ENCODE measurements at regions not wholly inside any gene's neighbourhood (a gene's known extent, or its start where the extent isn't known, plus 50 kb on each side); places are given as distances from the start of the nearest gene placed in this dataset.
A peak's percentile ranks its signal among the peaks of the same experiment; 100 is the strongest.
"Not testable (repeated sequence)": the region's sequence is repeated elsewhere in the genome, so short reads cannot be mapped to it uniquely, and the experiment has no call there.

- no peaks in the 10 kb centered on the region for H3K27me3 Mint-ChIP-seq
Measured at GRCh38 chr1:185434721-185435120, 117.7 kb upstream of the IVNS1ABP start.

DNA sequence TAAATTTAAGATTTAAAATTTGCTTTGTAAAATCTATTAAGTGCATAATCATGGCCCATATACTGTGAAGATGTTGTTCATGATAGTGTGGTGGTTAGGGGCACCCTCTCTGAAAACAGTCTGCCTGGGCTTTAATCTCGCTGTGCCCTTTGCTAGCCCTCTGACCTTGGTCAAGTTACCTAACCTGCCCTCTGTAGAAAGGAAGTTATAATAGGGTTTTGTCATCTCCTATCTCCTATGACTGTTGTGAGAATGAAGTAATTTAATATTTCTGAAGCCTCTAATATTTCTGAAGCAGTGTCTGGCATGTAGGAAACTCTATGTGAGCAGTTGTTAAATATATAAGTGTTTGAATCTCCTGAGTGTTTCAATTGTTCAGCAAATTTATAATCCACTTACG is 116.6 kb upstream of the IVNS1ABP start:
- H3K4me1 Mint-ChIP-seq: no peaks in the 10 kb centered on the region

More at GRCh38 chr1:185434721-185435120, 117.7 kb upstream of the IVNS1ABP start:
- Mint-ChIP-seq H3K4me1 (no peaks in the 10 kb centered on the region), H3K9me3 (peaks cover 0 to 4% (median 3%) of the 10 kb centered on the region in 7 donors), H3K36me3 (no peaks in the 10 kb centered on the region), H3K27ac (no peak overlapping the region), H3K4me3 (no peak overlapping the region)
- no peak for ATAC-seq (ENCODE audit: low read depth in 2 of 2)
- DNase-seq: no peak

DNA sequence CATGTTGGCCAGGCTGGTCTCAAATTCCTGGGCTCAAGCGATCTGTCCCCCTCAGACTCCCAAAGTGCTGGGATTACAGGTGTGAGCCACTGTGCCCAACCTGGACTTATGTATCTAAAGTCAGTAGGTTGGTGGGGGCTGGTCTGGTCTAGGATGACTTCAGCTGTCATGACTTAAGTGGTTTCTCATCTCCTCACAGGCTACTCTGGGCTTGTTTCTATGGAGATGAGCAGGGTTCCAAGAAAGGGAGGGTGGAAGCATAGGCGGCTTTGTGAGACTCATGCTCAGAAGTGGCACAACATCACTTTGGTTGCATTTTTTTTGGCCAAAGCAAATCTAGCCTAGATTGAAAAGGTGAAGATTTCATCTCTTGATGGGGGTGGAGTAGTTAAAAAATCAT is 115.9 kb upstream of the IVNS1ABP start:
- Mint-ChIP-seq H3K27ac (peak overlapping the region in 1 of 6 donors; percentile 23), H3K4me3 (no peak overlapping the region), H3K4me1 (no peaks in the 10 kb centered on the region), H3K36me3 (no peaks in the 10 kb centered on the region), H3K9me3 (peaks cover 0 to 11% (median 6%) of the 10 kb centered on the region in 7 donors), H3K27me3 (peaks cover 0 to 7% (median 0%) of the 10 kb centered on the region in 3 donors)
- ATAC-seq (ENCODE audit: low read depth in 2 of 2) (no peak), DNase-seq (no peak)

More for the DNA sequence above, 116.6 kb upstream of the IVNS1ABP start:
- peaks cover 0 to 4% (median 0%) of the 10 kb centered on the region in 3 donors for H3K27me3 Mint-ChIP-seq
- peaks cover 0 to 11% (median 6%) of the 10 kb centered on the region in 7 donors for H3K9me3 Mint-ChIP-seq
- no peak overlapping the region for H3K27ac Mint-ChIP-seq
- no peak for DNase-seq
- H3K4me3 Mint-ChIP-seq: no peak overlapping the region
- no peaks in the 10 kb centered on the region for H3K36me3 Mint-ChIP-seq
- ATAC-seq (ENCODE audit: low read depth in 2 of 2): no peak

DNA sequence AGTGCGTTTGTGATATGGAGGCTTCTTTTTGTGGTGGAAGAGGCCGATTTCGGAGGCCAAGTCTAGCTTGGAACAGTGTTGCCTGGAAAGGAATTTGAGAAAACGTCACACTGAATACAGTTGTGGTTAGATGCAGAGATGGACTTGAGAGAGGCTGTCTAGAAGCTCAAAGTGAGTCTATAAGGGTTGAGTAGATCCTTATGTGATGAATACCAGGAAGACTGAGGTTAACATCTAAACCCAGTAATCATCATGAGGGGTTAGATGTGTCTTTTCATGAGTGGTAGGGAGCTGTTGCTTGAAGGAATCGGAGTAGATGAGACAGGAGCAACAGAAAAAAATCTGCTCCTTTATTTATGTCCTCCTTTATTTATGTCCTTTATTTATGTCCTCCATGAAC is 114.6 kb upstream of the IVNS1ABP start:
- ATAC-seq (ENCODE audit: low read depth in 2 of 2) (no peak), DNase-seq (no peak)
- no peaks in the 10 kb centered on the region for H3K4me1 Mint-ChIP-seq
- no peaks in the 10 kb centered on the region for H3K36me3 Mint-ChIP-seq
- no peak overlapping the region for H3K4me3 Mint-ChIP-seq
- H3K27ac Mint-ChIP-seq: no peak overlapping the region
- H3K9me3 Mint-ChIP-seq: peaks cover 0 to 11% (median 6%) of the 10 kb centered on the region in 7 donors
- peaks cover 0 to 12% (median 2%) of the 10 kb centered on the region in 3 donors for H3K27me3 Mint-ChIP-seq

- Mint-ChIP-seq H3K9me3 (peaks cover 0 to 11% (median 6%) of the 10 kb centered on the region in 7 donors), H3K27me3 (peaks cover 6 to 19% (median 10%) of the 10 kb centered on the region in 3 donors)
- H3K27ac Mint-ChIP-seq; DNase-seq; ATAC-seq (ENCODE audit: low read depth in 2 of 2); H3K4me1 Mint-ChIP-seq; H3K36me3 Mint-ChIP-seq; H3K4me3 Mint-ChIP-seq: not testable (repeated sequence)
Measured at GRCh38 chr1:185429668-185430067, 112.6 kb upstream of the IVNS1ABP start.

- DNase-seq (no peak), ATAC-seq (ENCODE audit: low read depth in 2 of 2) (no peak)
- Mint-ChIP-seq H3K27ac (no peak overlapping the region), H3K36me3 (no peaks in the 10 kb centered on the region), H3K9me3 (peaks cover 0 to 11% (median 6%) of the 10 kb centered on the region in 7 donors), H3K27me3 (peaks cover 8 to 21% (median 13%) of the 10 kb centered on the region in 3 donors), H3K4me1 (no peaks in the 10 kb centered on the region), H3K4me3 (no peak overlapping the region)
Measured at GRCh38 chr1:185427776-185428175, 110.7 kb upstream of the IVNS1ABP start.

- no peak for ATAC-seq (ENCODE audit: low read depth in 2 of 2)
- Mint-ChIP-seq H3K9me3 (peaks cover 0 to 11% (median 6%) of the 10 kb centered on the region in 7 donors), H3K36me3 (no peaks in the 10 kb centered on the region), H3K4me3 (no peak overlapping the region), H3K27ac (no peak overlapping the region), H3K27me3 (peaks cover 8 to 21% (median 13%) of the 10 kb centered on the region in 3 donors), H3K4me1 (no peaks in the 10 kb centered on the region)
- DNase-seq: no peak
Measured at GRCh38 chr1:185427264-185427663, 110.2 kb upstream of the IVNS1ABP start.

DNA sequence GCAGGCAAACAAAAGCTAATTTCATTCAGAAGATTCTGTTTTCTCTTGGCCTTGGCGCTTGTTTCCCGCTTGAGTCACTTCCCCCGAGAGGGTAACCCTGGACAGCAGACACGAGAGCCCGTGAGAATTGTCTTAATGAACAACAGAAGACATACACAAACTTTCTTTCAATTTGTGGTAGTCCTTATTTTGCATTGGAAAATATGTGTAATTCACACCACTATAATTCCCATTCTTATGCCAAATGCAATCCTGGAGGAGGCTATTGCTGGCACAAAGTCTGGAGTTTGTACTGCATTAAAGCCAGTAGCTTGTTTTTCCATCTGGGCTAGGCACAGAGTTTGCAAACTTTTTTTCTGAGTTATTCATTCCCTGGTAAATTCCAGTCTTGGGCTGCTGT is 109.8 kb upstream of the IVNS1ABP start:
- DNase-seq (no peak), ATAC-seq (ENCODE audit: low read depth in 2 of 2) (no peak)
- Mint-ChIP-seq H3K4me3 (no peak overlapping the region), H3K9me3 (peaks cover 0 to 11% (median 4%) of the 10 kb centered on the region in 7 donors), H3K27me3 (peaks cover 8 to 21% (median 13%) of the 10 kb centered on the region in 3 donors), H3K27ac (no peak overlapping the region), H3K4me1 (no peaks in the 10 kb centered on the region), H3K36me3 (no peaks in the 10 kb centered on the region)

DNA sequence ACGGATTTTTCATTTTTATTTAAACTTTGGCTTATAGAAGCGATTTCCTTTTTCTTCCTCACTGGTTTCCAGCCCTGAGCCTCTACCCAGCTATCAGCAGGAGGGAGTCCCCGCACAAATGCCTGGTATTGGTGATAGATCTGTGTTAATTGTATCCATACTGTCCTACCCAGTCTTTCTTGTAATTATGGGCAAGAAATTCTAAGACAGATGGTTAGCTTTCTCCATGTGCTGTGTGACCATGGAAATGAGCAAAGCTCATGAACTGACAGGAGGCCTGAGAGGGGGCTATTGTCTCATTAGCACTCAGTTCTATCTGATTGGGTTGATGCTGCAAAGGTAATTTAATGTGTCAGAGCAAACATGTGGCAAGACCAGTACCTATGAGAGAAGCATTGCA is 108.1 kb upstream of the IVNS1ABP start:
- Mint-ChIP-seq H3K4me3 (no peak overlapping the region), H3K27me3 (peaks cover 8 to 27% (median 13%) of the 10 kb centered on the region in 3 donors), H3K36me3 (no peaks in the 10 kb centered on the region), H3K27ac (no peak overlapping the region), H3K4me1 (no peaks in the 10 kb centered on the region), H3K9me3 (peaks cover 0 to 11% (median 4%) of the 10 kb centered on the region in 7 donors)
- ATAC-seq (ENCODE audit: low read depth in 2 of 2): no peak
- DNase-seq: no peak

DNA sequence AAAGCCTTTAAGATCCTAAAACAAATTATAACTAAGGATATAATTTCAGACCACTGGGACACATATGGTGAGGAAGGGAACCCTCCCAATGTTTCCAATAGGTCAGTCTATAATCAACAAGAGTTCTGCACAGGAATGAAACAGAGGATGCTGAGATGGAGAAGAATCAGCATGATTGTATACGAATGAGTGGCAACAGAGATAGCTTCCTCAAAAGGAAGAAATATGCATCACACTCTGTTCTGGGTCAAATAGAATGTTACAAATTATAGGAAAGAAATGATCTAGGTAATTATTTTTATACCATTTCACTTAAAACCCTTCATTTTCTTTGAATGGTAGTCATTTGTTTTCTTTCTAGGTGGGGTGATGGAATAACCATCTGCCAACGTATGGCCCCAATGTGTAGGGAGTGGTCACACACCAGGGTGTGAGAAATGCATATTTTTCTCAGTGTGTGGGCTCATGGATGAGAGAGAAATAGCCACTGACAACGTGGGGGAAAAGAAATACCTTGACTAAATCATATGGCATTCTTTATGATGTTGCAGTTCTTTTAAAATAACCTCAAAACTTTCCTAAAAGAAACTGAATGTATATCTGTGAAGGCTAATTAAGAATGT is 104.6 kb upstream of the IVNS1ABP start:
- no peak for DNase-seq
- Mint-ChIP-seq H3K4me1 (no peaks in the 10 kb centered on the region), H3K4me3 (no peak overlapping the region), H3K27ac (no peak overlapping the region), H3K9me3 (no peaks in the 10 kb centered on the region), H3K36me3 (no peaks in the 10 kb centered on the region), H3K27me3 (peaks cover 8 to 15% (median 11%) of the 10 kb centered on the region in 3 donors)
- ATAC-seq (ENCODE audit: low read depth in 2 of 2): no peak

- ATAC-seq (ENCODE audit: low read depth in 2 of 2) (no peak), DNase-seq (no peak)
- Mint-ChIP-seq H3K27me3 (peaks cover 8 to 15% (median 9%) of the 10 kb centered on the region in 3 donors), H3K4me3 (no peak overlapping the region), H3K9me3 (no peaks in the 10 kb centered on the region), H3K27ac (no peak overlapping the region), H3K4me1 (no peaks in the 10 kb centered on the region), H3K36me3 (no peaks in the 10 kb centered on the region)
Measured at GRCh38 chr1:185420588-185421081, 103.6 kb upstream of the IVNS1ABP start.

DNA sequence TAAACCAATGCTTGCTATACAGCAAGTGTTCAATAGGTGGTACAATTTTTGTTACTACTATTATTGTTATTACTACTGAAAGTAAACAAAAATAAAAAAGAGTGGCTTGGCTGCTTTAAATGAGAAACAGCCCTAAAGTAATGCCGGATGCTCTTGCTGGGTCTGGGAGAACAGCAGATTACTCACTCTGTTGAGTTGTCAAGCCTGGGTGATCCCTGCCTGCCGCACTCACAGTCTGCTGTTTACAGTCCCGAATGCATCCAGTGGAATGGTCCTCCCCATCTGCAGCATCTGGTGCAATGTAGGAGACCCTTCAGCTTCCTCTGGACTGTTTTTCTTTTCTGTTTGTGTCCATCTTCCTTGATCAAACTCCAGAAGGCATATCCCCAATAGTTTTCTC is 102.7 kb upstream of the IVNS1ABP start:
- Mint-ChIP-seq H3K36me3 (no peaks in the 10 kb centered on the region), H3K4me3 (no peak overlapping the region), H3K9me3 (no peaks in the 10 kb centered on the region), H3K4me1 (no peaks in the 10 kb centered on the region), H3K27me3 (peaks cover 3 to 8% (median 8%) of the 10 kb centered on the region in 3 donors), H3K27ac (no peak overlapping the region)
- ATAC-seq (ENCODE audit: low read depth in 2 of 2) (no peak), DNase-seq (no peak)

DNA sequence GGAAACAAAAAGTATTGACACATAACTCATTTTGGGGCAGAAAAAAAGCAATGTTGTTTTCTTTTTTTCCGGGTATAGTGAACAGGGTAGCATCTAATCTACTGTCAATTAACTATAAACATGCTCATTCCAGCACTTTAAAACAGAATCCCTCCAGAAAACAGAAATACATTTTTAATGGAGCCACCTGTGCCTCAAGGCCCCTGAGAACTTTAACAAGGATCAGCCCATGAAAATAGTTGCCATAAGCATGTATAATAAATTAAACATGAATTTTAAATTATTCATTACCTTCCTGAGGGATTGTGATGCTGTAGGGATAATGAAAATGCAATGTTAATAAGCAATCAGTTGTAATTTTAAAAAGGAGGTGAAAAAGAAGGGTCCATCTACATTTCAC is 101.4 kb upstream of the IVNS1ABP start:
- H3K36me3 Mint-ChIP-seq: no peaks in the 10 kb centered on the region
- no peak for ATAC-seq (ENCODE audit: low read depth in 2 of 2)
- no peak overlapping the region for H3K27ac Mint-ChIP-seq
- H3K27me3 Mint-ChIP-seq: peaks cover 0 to 6% (median 5%) of the 10 kb centered on the region in 3 donors
- no peaks in the 10 kb centered on the region for H3K4me1 Mint-ChIP-seq
- no peak overlapping the region for H3K4me3 Mint-ChIP-seq
- DNase-seq: no peak
- H3K9me3 Mint-ChIP-seq: no peaks in the 10 kb centered on the region

DNA sequence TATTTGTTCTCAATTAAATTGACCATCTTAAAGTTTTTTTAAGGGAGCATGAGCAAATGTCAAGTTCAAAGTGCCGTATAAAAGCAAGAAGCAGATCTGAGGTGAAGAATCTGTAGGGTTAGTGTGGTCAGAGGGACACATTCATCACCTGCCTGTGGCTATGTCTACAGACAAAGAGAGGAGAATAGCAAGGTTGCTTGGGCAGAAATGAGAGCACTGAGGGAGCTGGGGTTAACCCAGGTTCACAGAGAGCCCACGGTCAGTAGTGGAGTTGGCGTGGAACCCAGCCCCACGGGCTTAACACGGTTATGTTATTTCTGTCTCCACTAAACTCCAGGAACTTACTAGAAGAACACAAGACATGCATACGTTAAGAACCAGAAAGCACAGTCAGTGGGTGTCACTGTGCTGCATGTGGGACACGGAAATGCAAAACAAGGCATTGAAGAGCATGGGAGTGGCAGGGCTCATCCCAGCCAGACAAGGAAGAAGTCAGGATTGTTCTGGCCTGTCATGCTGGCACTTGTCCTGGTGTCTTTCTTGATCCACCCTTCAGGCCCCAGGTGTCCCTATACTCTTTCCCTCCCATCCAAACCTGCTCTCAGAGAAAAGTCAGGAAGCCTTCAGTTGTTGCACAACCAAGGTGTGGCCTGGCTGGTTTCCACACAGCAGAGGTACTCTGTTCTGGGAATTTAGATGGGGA is 95.5 kb upstream of the IVNS1ABP start:
- DNase-seq (no peak), ATAC-seq (ENCODE audit: low read depth in 2 of 2) (no peak)
- peaks cover 0 to 3% (median 0%) of the 10 kb centered on the region in 7 donors for H3K9me3 Mint-ChIP-seq
- peaks cover 8 to 15% (median 10%) of the 10 kb centered on the region in 3 donors for H3K4me1 Mint-ChIP-seq
- H3K4me3 Mint-ChIP-seq: no peak overlapping the region
- no peaks in the 10 kb centered on the region for H3K36me3 Mint-ChIP-seq
- H3K27me3 Mint-ChIP-seq: peaks cover 0 to 5% (median 0%) of the 10 kb centered on the region in 3 donors
- H3K27ac Mint-ChIP-seq: peak overlapping the region in 1 of 6 donors; percentile 51

Measured in naive B cell (primary cell).